Midbrain (tissue), 1 donor: ENCODE measurements at regions not wholly inside any gene's neighbourhood (a gene's known extent, or its start where the extent isn't known, plus 50 kb on each side); places are given as distances from the start of the nearest gene placed in this dataset.
"Not testable (repeated sequence)": the region's sequence is repeated elsewhere in the genome, so short reads cannot be mapped to it uniquely, and the experiment has no call there.

Experiments
- DNase-seq: peaks from one replicate; lab custom pipeline; 2025; lab: John Stamatoyannopoulos, UW

DNA sequence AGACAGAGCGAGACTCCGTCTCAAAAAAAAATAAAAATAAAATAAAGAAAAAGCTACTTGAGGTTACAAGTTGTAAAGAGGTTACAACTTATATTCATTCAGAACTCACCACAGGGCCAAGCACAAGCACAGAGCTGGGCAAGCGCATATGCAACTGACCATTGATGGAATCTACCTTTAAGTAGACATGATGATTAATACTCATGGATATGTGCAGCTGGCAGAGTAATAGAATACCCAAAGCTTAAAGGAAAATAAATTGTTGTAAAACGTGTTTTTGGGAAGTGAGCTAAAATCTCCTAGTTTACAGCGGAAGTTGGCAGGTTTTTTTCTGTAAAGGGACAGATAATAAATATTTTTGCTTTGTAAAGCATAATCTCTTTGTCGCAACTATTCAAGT is 111.6 kb downstream of the TMEM168 start:
- no peak for DNase-seq

DNA sequence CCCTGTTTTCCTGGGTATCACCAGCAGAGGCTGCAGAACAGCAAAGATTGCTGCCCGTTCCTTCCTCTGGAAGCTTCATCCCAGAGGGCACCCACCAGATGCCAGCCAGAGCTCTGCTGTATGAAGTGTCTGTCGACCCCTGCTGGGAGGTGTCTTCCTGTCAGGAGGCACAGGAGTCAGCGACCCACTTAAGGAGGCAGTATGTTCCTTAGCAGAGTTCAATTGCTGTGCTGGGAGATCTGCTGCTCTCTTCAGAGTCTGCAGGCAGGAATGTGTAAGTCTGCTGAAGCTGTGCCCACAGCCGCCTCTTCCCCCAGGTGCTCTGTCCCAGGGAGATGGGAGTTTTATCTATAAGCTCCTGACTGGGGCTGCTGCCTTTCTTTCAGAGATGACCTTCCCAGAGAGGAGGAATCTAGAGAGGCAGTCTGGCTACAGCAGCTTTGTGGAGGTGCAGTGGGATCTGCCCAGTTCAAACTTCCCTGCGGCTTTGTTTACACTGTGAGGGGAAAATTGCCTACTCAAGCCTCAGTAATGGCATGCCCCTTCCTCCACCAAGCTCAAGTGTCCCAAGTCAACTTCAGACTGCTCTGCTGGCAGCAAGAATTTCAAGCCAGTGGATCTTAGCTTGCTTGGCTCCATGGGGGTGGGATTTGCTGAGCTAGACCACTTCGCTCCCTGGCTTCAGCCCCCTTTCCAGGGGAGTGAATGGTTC is 100.6 kb downstream of the TMEM168 start:
- not testable (repeated sequence) for DNase-seq

DNA sequence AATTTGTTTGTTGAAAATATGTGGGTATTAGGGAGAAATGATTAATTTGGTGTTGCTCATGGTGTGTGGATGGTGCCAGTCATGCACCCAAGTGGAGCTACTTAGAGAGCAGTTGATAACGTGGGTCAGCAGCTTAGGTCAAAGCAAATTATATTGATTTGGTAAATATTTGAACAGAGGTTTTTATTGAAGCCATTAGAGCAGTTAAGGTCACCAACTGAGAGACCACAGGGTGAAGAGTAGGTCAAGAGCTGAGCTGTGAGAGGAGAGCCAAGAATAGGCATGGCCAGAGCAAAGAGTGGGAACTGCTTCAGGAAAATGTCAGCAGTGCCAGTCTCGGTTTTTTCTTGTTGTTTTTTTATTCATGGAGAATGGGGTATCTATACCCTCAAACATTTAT is 97.9 kb downstream of the TMEM168 start:
- no peak for DNase-seq

DNA sequence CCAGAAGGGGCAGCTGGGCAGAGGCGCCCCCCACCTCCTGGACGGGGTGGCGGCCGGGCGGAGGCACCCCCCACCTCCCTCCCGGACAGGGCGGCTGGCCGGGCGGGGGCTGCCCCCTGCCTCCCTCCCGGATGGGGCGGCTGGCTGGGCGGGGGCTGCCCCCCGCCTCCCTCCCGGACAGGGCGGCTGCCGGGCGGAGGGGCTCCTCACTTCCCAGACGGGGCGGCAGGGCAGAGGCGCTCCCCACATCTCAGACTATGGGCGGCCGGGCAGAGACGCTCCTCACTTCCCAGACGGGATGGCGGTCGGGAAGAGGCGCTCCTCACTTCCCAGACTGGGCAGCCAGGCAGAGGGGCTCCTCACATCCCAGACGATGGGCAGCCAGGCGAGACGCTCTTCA is 93.0 kb downstream of the TMEM168 start:
- not testable (repeated sequence) for DNase-seq

DNA sequence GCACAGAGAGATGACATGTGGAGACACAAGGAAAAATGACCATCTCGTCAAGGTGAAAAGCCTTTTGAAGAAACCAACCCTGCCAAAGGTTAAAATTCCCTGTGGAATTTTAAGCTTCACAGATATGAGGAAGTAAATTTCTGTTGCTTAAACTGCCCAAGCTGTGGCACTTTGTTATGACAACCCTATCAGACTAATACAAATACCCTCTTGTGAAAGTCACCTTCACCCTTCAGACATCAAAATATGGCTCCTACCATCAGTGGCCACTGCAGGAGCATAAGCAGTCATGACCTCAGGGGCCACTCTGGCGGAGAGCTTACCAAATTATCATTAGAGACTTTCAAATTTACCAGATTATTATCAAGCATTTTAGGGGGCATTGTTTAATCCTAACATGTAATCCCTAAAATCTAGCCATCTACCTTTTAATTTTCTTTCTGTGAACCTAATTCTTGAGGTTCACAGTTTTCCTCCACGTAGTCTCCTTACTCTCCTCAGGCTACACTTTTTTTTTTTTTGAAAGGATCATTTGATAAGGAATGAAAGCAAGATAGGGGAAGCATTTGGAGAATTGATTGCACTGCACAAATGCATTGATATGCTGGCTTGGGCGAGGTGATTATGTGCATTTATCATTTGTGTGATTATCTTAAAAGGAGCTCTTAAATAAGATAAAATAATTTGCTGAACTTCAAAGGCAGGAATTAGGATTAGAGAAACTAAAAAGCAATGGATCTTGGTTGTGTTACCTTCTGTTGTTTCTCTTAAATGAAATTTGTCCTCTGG is 90.3 kb downstream of the TMEM168 start:
- no peak for DNase-seq

DNA sequence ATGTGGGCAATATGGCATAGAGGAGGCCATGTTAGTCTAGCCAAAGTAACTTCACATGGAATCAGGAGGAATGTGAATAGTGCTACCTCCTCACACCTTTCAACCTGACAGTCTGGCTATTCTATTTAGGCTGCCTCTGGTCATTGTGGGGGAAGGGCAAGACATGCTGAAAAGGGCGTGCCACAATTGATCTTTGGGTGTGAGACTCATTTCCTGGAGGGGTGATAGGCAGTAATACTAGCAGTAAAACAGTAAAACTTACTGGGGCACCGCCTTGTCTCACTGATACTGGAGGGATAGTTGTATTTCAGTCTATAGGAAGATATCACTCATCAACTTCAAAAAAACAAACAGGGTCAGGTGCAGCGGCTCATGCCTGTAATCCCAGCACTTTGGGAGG is 88.7 kb downstream of the TMEM168 start:
- no peak for DNase-seq

DNA sequence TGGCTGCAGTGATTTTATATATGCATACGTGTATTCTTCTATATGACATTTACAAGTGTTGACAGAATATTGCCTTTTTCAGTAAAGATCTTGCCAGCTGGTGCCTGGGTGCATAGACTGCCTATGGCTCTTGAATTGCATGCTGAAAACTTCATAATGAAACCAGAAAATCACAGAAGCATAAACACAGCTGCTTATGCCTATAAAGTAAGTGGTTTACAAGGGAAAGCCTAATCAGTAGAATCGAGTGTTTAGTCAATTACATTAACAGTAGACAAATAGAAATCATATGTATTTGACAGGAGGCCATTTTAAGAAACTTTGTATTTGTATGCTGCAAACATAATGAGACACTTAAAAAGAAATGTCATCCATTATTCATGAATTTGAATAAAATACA is 82.5 kb downstream of the TMEM168 start:
- no peak for DNase-seq

DNA sequence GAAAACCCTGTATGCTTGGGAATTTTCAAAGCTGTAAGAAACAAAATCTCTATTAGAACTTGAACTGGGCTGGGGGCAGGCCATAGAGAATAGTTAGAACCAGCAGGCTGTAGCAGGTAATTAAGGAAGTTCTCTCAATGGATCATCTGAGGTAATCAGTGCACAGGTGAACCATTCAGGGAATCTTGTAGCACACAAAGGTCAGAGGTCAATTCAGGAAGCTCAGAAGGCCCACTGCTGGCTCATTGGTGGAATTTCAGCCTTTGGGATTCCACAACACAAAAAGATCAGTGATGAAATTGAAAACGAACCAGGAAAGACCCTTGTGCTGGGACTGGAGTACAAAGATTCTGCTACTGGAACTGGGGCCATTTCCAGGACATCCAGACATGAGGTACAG is 82.0 kb downstream of the TMEM168 start:
- no peak for DNase-seq
